ENCODE measurements at regions not wholly inside any gene's neighbourhood (a gene's known extent, or its start where the extent isn't known, plus 50 kb on each side); places are given as distances from the start of the nearest gene placed in this dataset.
"Not testable (repeated sequence)": the region's sequence is repeated elsewhere in the genome, so short reads cannot be mapped to it uniquely, and the experiment has no call there.

GRCh38 chr13:22883262-22883840 is 297.4 kb upstream of the SGCG start:
- no peak for DNase-seq (ENCODE audit: low read depth)
- no peak for FAIRE-seq
- Mint-ChIP-seq H3K9me3 (ENCODE audit: unreplicated experiment) (no peaks in the 10 kb centered on the region), H3K27me3 (ENCODE audit: low read depth, unreplicated experiment) (no peaks in the 10 kb centered on the region), H3K4me1 (ENCODE audit: low read depth, unreplicated experiment) (peaks cover 2% of the 10 kb centered on the region), H3K4me3 (ENCODE audit: unreplicated experiment) (no peak overlapping the region), H3K36me3 (ENCODE audit: low read depth, unreplicated experiment) (no peaks in the 10 kb centered on the region), H3K27ac (ENCODE audit: unreplicated experiment) (no peak overlapping the region)
- Histone ChIP-seq H3K4me2 (ENCODE audit: low read length) (no peak overlapping the region), H3K36me3 (ENCODE audit: insufficient read depth, low read length) (no peaks in the 10 kb centered on the region), H2AFZ (ENCODE audit: low read depth, low read length) (no peak overlapping the region), H3K27ac (ENCODE audit: low read depth, low read length) (no peak overlapping the region), H3K4me3 (ENCODE audit: insufficient read depth, low read depth, low read length) (no peak overlapping the region), H3K79me2 (ENCODE audit: insufficient read depth, low read length) (no peaks in the 10 kb centered on the region), H3K9ac (ENCODE audit: low read length) (no peak overlapping the region), H4K20me1 (ENCODE audit: insufficient read depth, low read length) (no peaks in the 10 kb centered on the region), H3K27me3 (ENCODE audit: insufficient read depth, low read length) (no peaks in the 10 kb centered on the region), H3K4me1 (ENCODE audit: insufficient read depth, low read length) (no peaks in the 10 kb centered on the region), H3K9me3 (ENCODE audit: insufficient read depth, low read depth, low read length) (no peaks in the 10 kb centered on the region)
- TF ChIP-seq CTCF (IDR thresholded peaks at IDR 0.05; ENCODE audit: insufficient read depth, low read depth, low read length) (no peak), EZH2 (IDR thresholded peaks at IDR 0.05; ENCODE audit: insufficient read depth, low read length) (no peak)

GRCh38 chr13:22883956-22884355 is 296.8 kb upstream of the SGCG start:
- Histone ChIP-seq H3K27ac (ENCODE audit: low read depth, low read length) (no peak overlapping the region), H3K4me2 (ENCODE audit: low read length) (peak overlapping the region; percentile 19), H3K79me2 (ENCODE audit: insufficient read depth, low read length) (no peaks in the 10 kb centered on the region), H3K9ac (ENCODE audit: low read length) (no peak overlapping the region), H4K20me1 (ENCODE audit: insufficient read depth, low read length) (no peaks in the 10 kb centered on the region), H2AFZ (ENCODE audit: low read depth, low read length) (no peak overlapping the region), H3K36me3 (ENCODE audit: insufficient read depth, low read length) (no peaks in the 10 kb centered on the region), H3K9me3 (ENCODE audit: insufficient read depth, low read depth, low read length) (no peaks in the 10 kb centered on the region), H3K4me3 (ENCODE audit: insufficient read depth, low read depth, low read length) (no peak overlapping the region), H3K4me1 (ENCODE audit: insufficient read depth, low read length) (no peaks in the 10 kb centered on the region), H3K27me3 (ENCODE audit: insufficient read depth, low read length) (no peaks in the 10 kb centered on the region)
- Mint-ChIP-seq H3K27ac (ENCODE audit: unreplicated experiment) (no peak overlapping the region), H3K27me3 (ENCODE audit: low read depth, unreplicated experiment) (no peaks in the 10 kb centered on the region), H3K9me3 (ENCODE audit: unreplicated experiment) (no peaks in the 10 kb centered on the region), H3K4me1 (ENCODE audit: low read depth, unreplicated experiment) (peaks cover 2% of the 10 kb centered on the region), H3K4me3 (ENCODE audit: unreplicated experiment) (no peak overlapping the region), H3K36me3 (ENCODE audit: low read depth, unreplicated experiment) (no peaks in the 10 kb centered on the region)
- no peak for FAIRE-seq
- DNase-seq (ENCODE audit: low read depth): no peak
- no peak for TF ChIP-seq CTCF (IDR thresholded peaks at IDR 0.05; ENCODE audit: insufficient read depth, low read depth, low read length)
- TF ChIP-seq EZH2 (IDR thresholded peaks at IDR 0.05; ENCODE audit: insufficient read depth, low read length): no peak

GRCh38 chr13:22886061-22886460 is 294.7 kb upstream of the SGCG start:
- not testable (repeated sequence) for H3K36me3 Mint-ChIP-seq (ENCODE audit: low read depth, unreplicated experiment); H3K4me1 ChIP-seq (ENCODE audit: insufficient read depth, low read length); H3K27ac Mint-ChIP-seq (ENCODE audit: unreplicated experiment); H3K4me3 ChIP-seq (ENCODE audit: insufficient read depth, low read depth, low read length); H3K9me3 ChIP-seq (ENCODE audit: insufficient read depth, low read depth, low read length); H3K4me2 ChIP-seq (ENCODE audit: low read length); H3K79me2 ChIP-seq (ENCODE audit: insufficient read depth, low read length); H3K36me3 ChIP-seq (ENCODE audit: insufficient read depth, low read length); H3K27me3 ChIP-seq (ENCODE audit: insufficient read depth, low read length); H2AFZ ChIP-seq (ENCODE audit: low read depth, low read length); H3K4me3 Mint-ChIP-seq (ENCODE audit: unreplicated experiment); H3K4me1 Mint-ChIP-seq (ENCODE audit: low read depth, unreplicated experiment); H3K27me3 Mint-ChIP-seq (ENCODE audit: low read depth, unreplicated experiment); H4K20me1 ChIP-seq (ENCODE audit: insufficient read depth, low read length); H3K27ac ChIP-seq (ENCODE audit: low read depth, low read length); FAIRE-seq; H3K9me3 Mint-ChIP-seq (ENCODE audit: unreplicated experiment); H3K9ac ChIP-seq (ENCODE audit: low read length)
- DNase-seq (ENCODE audit: low read depth): peak; percentile 31

GRCh38 chr13:22889376-22889775 is 291.4 kb upstream of the SGCG start:
- H3K4me2 ChIP-seq (ENCODE audit: low read length); H3K4me3 Mint-ChIP-seq (ENCODE audit: unreplicated experiment); H3K27me3 Mint-ChIP-seq (ENCODE audit: low read depth, unreplicated experiment); H3K36me3 ChIP-seq (ENCODE audit: insufficient read depth, low read length); H2AFZ ChIP-seq (ENCODE audit: low read depth, low read length); H3K79me2 ChIP-seq (ENCODE audit: insufficient read depth, low read length); H3K4me3 ChIP-seq (ENCODE audit: insufficient read depth, low read depth, low read length); H3K27ac Mint-ChIP-seq (ENCODE audit: unreplicated experiment); H3K4me1 ChIP-seq (ENCODE audit: insufficient read depth, low read length); H3K9ac ChIP-seq (ENCODE audit: low read length); H3K9me3 Mint-ChIP-seq (ENCODE audit: unreplicated experiment); H3K36me3 Mint-ChIP-seq (ENCODE audit: low read depth, unreplicated experiment); H3K9me3 ChIP-seq (ENCODE audit: insufficient read depth, low read depth, low read length); DNase-seq (ENCODE audit: low read depth); FAIRE-seq; H3K4me1 Mint-ChIP-seq (ENCODE audit: low read depth, unreplicated experiment); H3K27ac ChIP-seq (ENCODE audit: low read depth, low read length); H3K27me3 ChIP-seq (ENCODE audit: insufficient read depth, low read length); H4K20me1 ChIP-seq (ENCODE audit: insufficient read depth, low read length): not testable (repeated sequence)
